H1 (cell line): ENCODE measurements at regions not wholly inside any gene's neighbourhood (a gene's known extent, or its start where the extent isn't known, plus 50 kb on each side); places are given as distances from the start of the nearest gene placed in this dataset.

Experiments used
- CTCF ChIA-PET: fragments of 300-600 bp; sonication (Branson Sonifier 250); formaldehyde crosslinking; loops from one replicate; lab custom pipeline; 2021; ENCODE audit not compliant: partially characterized antibody; lab: Charles Lee
- POLR2A ChIA-PET: fragments of 300-600 bp; sonication (Branson Sonifier 250); formaldehyde crosslinking; loops from one replicate; lab custom pipeline; 2021; ENCODE audit warnings: inconsistent platforms; ENCODE audit not compliant: partially characterized antibody; lab: Charles Lee
- DNase-seq, 2 experiments: peaks; one replicate each; pipeline versions ENCODE4 v3.0.0 to v3.0.0-alpha.2; 2010 to 2022; ENCODE audit warnings: low spot score in 2 of 2, low read depth in 1 of 2, mixed read lengths in 1 of 2
- FAIRE-seq: peaks from 2 replicates; lab custom pipeline; 2011; peaks lifted over from hg19 to GRCh38; lab: Jason Lieb, UNC
- H2AFZ ChIP-seq: 2 replicates; pipeline ENCODE4 v1.8.1; 2012; ENCODE audit warnings: low read length, inconsistent platforms
- H2AK5ac ChIP-seq: 2 replicates; pipeline ENCODE4 v1.6.1; 2013; ENCODE audit warnings: low read depth, low read length
- H2BK120ac ChIP-seq: replicated peaks from 2 replicates; pipeline ENCODE3; 2013; ENCODE audit warnings: low read depth, low read length, inconsistent platforms
- H2BK12ac ChIP-seq: 2 replicates; pipeline ENCODE4 v1.6.1; 2013; ENCODE audit warnings: low read depth, low read length
- H2BK15ac ChIP-seq: 2 replicates; pipeline ENCODE4 v1.6.1; 2013; ENCODE audit warnings: low read length
- H2BK20ac ChIP-seq: 2 replicates; pipeline ENCODE4 v1.6.1; 2013; ENCODE audit warnings: low read length
- H2BK5ac ChIP-seq: 2 replicates; pipeline ENCODE4 v1.6.1; 2013; ENCODE audit warnings: low read depth, low read length
- H3K14ac ChIP-seq: 2 replicates; pipeline ENCODE4 v1.6.1; 2013; ENCODE audit warnings: inconsistent platforms; ENCODE audit not compliant: insufficient read length
- H3K18ac ChIP-seq: 2 replicates; pipeline ENCODE4 v1.6.1; 2013; ENCODE audit warnings: low read length; ENCODE audit errors: extremely low read depth
- H3K23ac ChIP-seq: 2 replicates; pipeline ENCODE4 v1.6.1; 2013; ENCODE audit warnings: inconsistent platforms; ENCODE audit not compliant: insufficient read length
- H3K23me2 ChIP-seq: 2 replicates; pipeline ENCODE4 v1.6.1; 2013; ENCODE audit warnings: low read depth, low read length
- H3K27ac ChIP-seq: 2 replicates; pipeline ENCODE4 v1.6.1; 2011; ENCODE audit warnings: low read depth, low read length, inconsistent platforms
- H3K27me3 ChIP-seq, 4 experiments: replicated peaks in 1 of 4; 1 replicate in 1 of 4; 2 replicates in 3 of 4; pipeline versions ENCODE4 v1.6.1 to v1.8.1; 2011 to 2013; ENCODE audit warnings: low read length in 3 of 4, mild to moderate bottlenecking in 3 of 4, inconsistent platforms in 2 of 4, mixed read lengths in 2 of 4, moderate library complexity in 1 of 4; ENCODE audit not compliant: control insufficient read depth in 3 of 4, insufficient read depth in 3 of 4; ENCODE audit errors: extremely low read depth in 1 of 4
- H3K36me3 ChIP-seq, 4 experiments: 2 replicates each; pipeline versions ENCODE4 v1.6.1 to v1.8.1; 2011 to 2013; ENCODE audit warnings: mild to moderate bottlenecking in 4 of 4, low read length in 3 of 4, moderate library complexity in 2 of 4, control low read depth in 1 of 4, inconsistent platforms in 1 of 4; ENCODE audit not compliant: insufficient read depth in 4 of 4, control insufficient read depth in 2 of 4
- H3K4ac ChIP-seq: replicated peaks from 2 replicates; pipeline ENCODE3; 2013; ENCODE audit warnings: low read length, low read depth, mixed read lengths, inconsistent platforms; ENCODE audit not compliant: insufficient read length
- H3K4me1 ChIP-seq, 4 experiments: replicated peaks in 1 of 4; 1 replicate in 1 of 4; 2 replicates in 3 of 4; pipeline versions ENCODE4 v1.6.1 to v1.8.1; 2011 to 2013; ENCODE audit warnings: low read length in 3 of 4, inconsistent platforms in 2 of 4, mixed read lengths in 1 of 4; ENCODE audit not compliant: insufficient read depth in 4 of 4, control insufficient read depth in 3 of 4
- H3K4me2 ChIP-seq, 2 experiments: 2 replicates each; pipeline versions ENCODE4 v1.6.1 to v1.8.1; 2011 to 2013; ENCODE audit warnings: low read depth in 2 of 2, low read length in 2 of 2, control low read depth in 1 of 2, inconsistent platforms in 1 of 2, mild to moderate bottlenecking in 1 of 2; ENCODE audit not compliant: insufficient read depth in 1 of 2
- H3K4me3 ChIP-seq, 4 experiments: fragments of 200-600, 300-600 bp in 1 of 4; sonication (generic), shearing (Covaris generic), sonication (Bioruptor Twin) in 1 of 4; 2 replicates each; pipeline versions ENCODE4 v1.5.1 to v1.8.1; 2011 to 2016; ENCODE audit warnings: low read length in 4 of 4, low read depth in 3 of 4, control low read depth in 2 of 4, inconsistent platforms in 2 of 4, mild to moderate bottlenecking in 2 of 4, mixed read lengths in 1 of 4, moderate library complexity in 1 of 4; ENCODE audit not compliant: insufficient read depth in 2 of 4; ENCODE audit errors: extremely low read depth in 1 of 4
- H3K56ac ChIP-seq: replicated peaks from 2 replicates; pipeline ENCODE3; 2013; ENCODE audit warnings: low read depth, mild to moderate bottlenecking, mixed read lengths, low read length, inconsistent platforms; ENCODE audit not compliant: insufficient read length
- H3K79me1 ChIP-seq: 2 replicates; pipeline ENCODE4 v1.6.1; 2013; ENCODE audit warnings: low read depth, low read length, control low read depth
- H3K79me2 ChIP-seq, 2 experiments: 2 replicates each; pipeline versions ENCODE4 v1.6.1 to v1.8.1; 2012 to 2013; ENCODE audit warnings: low read length in 2 of 2, mild to moderate bottlenecking in 2 of 2, inconsistent platforms in 1 of 2; ENCODE audit not compliant: insufficient read depth in 2 of 2, control insufficient read depth in 1 of 2
- H3K9ac ChIP-seq, 4 experiments: replicated peaks in 1 of 4; 1 replicate in 1 of 4; 2 replicates in 3 of 4; pipeline versions ENCODE4 v1.6.1 to v1.8.1; 2011 to 2013; ENCODE audit warnings: low read depth in 3 of 4, low read length in 3 of 4, control low read depth in 2 of 4, mild to moderate bottlenecking in 2 of 4, moderate library complexity in 2 of 4, inconsistent platforms in 1 of 4; ENCODE audit errors: extremely low read depth in 1 of 4
- H3K9me3 ChIP-seq, 2 experiments: 2 replicates each; pipeline versions ENCODE4 v1.6.1 to v1.8.1; 2012 to 2013; ENCODE audit warnings: mild to moderate bottlenecking in 2 of 2, moderate library complexity in 2 of 2, control low read depth in 1 of 2, inconsistent platforms in 1 of 2, low read depth in 1 of 2, low read length in 1 of 2, mixed read lengths in 1 of 2; ENCODE audit not compliant: insufficient read depth in 2 of 2
- H4K20me1 ChIP-seq, 2 experiments: replicated peaks in 1 of 2; 2 replicates each; pipeline versions ENCODE3 to v1.8.1; 2011 to 2013; ENCODE audit warnings: inconsistent platforms in 2 of 2, low read length in 2 of 2, mild to moderate bottlenecking in 1 of 2; ENCODE audit not compliant: insufficient read depth in 2 of 2, control insufficient read depth in 1 of 2
- H4K5ac ChIP-seq: 2 replicates; pipeline ENCODE4 v1.6.1; 2013; ENCODE audit warnings: low read length, low read depth, mixed read lengths, inconsistent platforms; ENCODE audit not compliant: insufficient read length
- H4K8ac ChIP-seq: 2 replicates; pipeline ENCODE4 v1.8.0; 2013; ENCODE audit warnings: mild to moderate bottlenecking, moderate library complexity, low read length, inconsistent platforms; ENCODE audit not compliant: insufficient read depth; ENCODE audit errors: extremely low read depth
- H4K91ac ChIP-seq: replicated peaks from 2 replicates; pipeline ENCODE3; 2013; ENCODE audit warnings: low read length, mixed read lengths, inconsistent platforms; ENCODE audit not compliant: insufficient read length
- BCL11A ChIP-seq, 2 experiments: IDR thresholded peaks; one replicate each; pipeline ENCODE4 v1.6.1; 2011; ENCODE audit warnings: low read depth in 2 of 2, low read length in 2 of 2, mild to moderate bottlenecking in 2 of 2
- FOSL1 ChIP-seq: IDR thresholded peaks from 2 replicates; pipeline ENCODE4 v1.6.1; 2011; ENCODE audit warnings: mild to moderate bottlenecking, low read depth, low read length, moderate library complexity; ENCODE audit not compliant: insufficient read depth
- GABPA ChIP-seq: IDR thresholded peaks from 2 replicates; pipeline ENCODE4 v1.6.1; 2011; ENCODE audit warnings: mild to moderate bottlenecking, low read length, moderate library complexity, borderline replicate concordance; ENCODE audit not compliant: insufficient read depth
- MAFK ChIP-seq: IDR thresholded peaks from 2 replicates; pipeline ENCODE4 v1.6.1; 2012; ENCODE audit warnings: low read depth, mild to moderate bottlenecking, improper control_type of control experiment, low read length
- SIRT6 ChIP-seq: IDR thresholded peaks from one replicate; pipeline ENCODE4 v1.7.1; 2012; ENCODE audit warnings: low read length, inconsistent platforms
- SP2 ChIP-seq: IDR thresholded peaks from 2 replicates; pipeline ENCODE4 v1.6.1; 2012; ENCODE audit warnings: mild to moderate bottlenecking, low read length, inconsistent platforms
- WGBS, 2 experiments: shearing (Covaris generic) in 1 of 2; methylation state at CpG; one replicate each; pipeline versions ENCODE4 v1.1.6 to v1.1.7; 2013 to 2015; ENCODE audit warnings: low lambda C conversion rate in 2 of 2, mixed read lengths in 2 of 2, inconsistent platforms in 1 of 2, low coverage in 1 of 2, missing lambda C conversion rate in 1 of 2; ENCODE audit not compliant: insufficient replicate concordance in 2 of 2, insufficient coverage in 1 of 2, insufficient read length in 1 of 2; ENCODE audit errors: extremely low coverage in 1 of 2, missing lambda C conversion rate in 1 of 2; 5-methylcytosine and 5-hydroxymethylcytosine counted together

DNA sequence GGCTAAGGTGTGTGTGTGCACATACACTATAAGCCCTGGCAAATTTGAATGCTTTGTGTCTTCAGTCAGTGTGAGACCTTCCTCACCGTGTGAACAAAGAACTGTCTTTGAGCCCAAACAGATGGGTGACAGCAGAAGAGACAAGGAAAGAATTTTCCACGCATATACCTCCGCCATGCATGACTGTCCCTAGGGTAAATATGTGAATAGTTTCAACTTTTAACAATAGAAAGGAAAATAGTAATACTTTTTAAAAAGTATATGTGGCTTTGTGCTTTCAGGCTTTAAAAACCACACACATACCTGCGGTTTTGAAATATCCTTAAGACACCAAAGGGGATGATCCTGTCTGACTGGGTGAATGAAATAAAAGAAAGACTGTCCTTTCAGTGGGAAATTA lies 438.6 kb upstream of the MPDZ start:
- Histone ChIP-seq H2BK120ac (no peak overlapping the region), H2AK5ac (no peak overlapping the region), H2BK15ac (no peak overlapping the region), H2BK5ac (no peak overlapping the region), H3K9ac (no peak overlapping the region), H3K14ac (no peak overlapping the region), H3K27me3 (no peaks in the 10 kb centered on the region), H3K4ac (no peak overlapping the region), H3K4me2 (no peak overlapping the region), H3K4me3 (no peak overlapping the region), H3K18ac (no peak overlapping the region), H3K4me1 (peaks cover 0 to 9% (median 4%) of the 10 kb centered on the region in 4 experiments; a peak in 3 of 7 replicates), H3K23me2 (no peaks in the 10 kb centered on the region), H3K23ac (no peak overlapping the region), H2BK12ac (no peak overlapping the region), H4K8ac (no peak overlapping the region), H3K36me3 (no peaks in the 10 kb centered on the region), H3K79me2 (no peaks in the 10 kb centered on the region), H4K91ac (no peak overlapping the region), H3K9me3 (no peaks in the 10 kb centered on the region), H4K5ac (no peak overlapping the region), H4K20me1 (no peaks in the 10 kb centered on the region), H2BK20ac (no peak overlapping the region), H3K27ac (no peak overlapping the region), H2AFZ (no peak overlapping the region), H3K56ac (no peak overlapping the region), H3K79me1 (no peaks in the 10 kb centered on the region)
- ChIA-PET POLR2A (no interaction called here), CTCF (interaction anchor here (0.6 kb wide), 1 partner anchor 18 kb away, joined by 3 read pairs; no protein-coding TSS in a partner anchor)
- FAIRE-seq: no peak
- WGBS, 2 experiments: 81% methylated on average over 4 of the region's 4 CpGs; no CpG with 5 or more reads in 1 of the 2 experiments
- DNase-seq: no peak
- TF ChIP-seq FOSL1 (no peak), MAFK (no peak), BCL11A (IDR thresholded peaks at IDR 0.05; ENCODE audit: low read depth in 2 of 2, low read length in 2 of 2) (no peak), SP2 (no peak), SIRT6 (no peak), GABPA (no peak)
